RWPE2 (cell line): ENCODE measurements at regions not wholly inside any gene's neighbourhood (a gene's known extent, or its start where the extent isn't known, plus 50 kb on each side); places are given as distances from the start of the nearest gene placed in this dataset.

Experiments
- ATAC-seq: fragments of 200-7000 bp; cut with Tn5 transposase; 3 replicates; pipeline ENCODE4 v1.9.1; 2021; ENCODE audit warnings: low read depth
- DNase-seq: peaks from one replicate; pipeline ENCODE4 v3.0.0-alpha.2; 2020; ENCODE audit warnings: low spot score
- H3K27ac ChIP-seq: fragments of 450-650 bp; 2 replicates; pipeline ENCODE4 v1.5.1; 2017; ENCODE audit warnings: mild to moderate bottlenecking; ENCODE audit not compliant: poor library complexity, severe bottlenecking
- H3K27me3 ChIP-seq: fragments of 250-450 bp; sonication (Bioruptor Pico); 2 replicates; pipeline ENCODE4 v1.5.1; 2021; ENCODE audit warnings: mild to moderate bottlenecking, moderate library complexity; ENCODE audit not compliant: insufficient read depth, poor library complexity, severe bottlenecking
- H3K36me3 ChIP-seq: fragments of 250-450 bp; sonication (Bioruptor Pico); 2 replicates; pipeline ENCODE4 v1.5.1; 2020; ENCODE audit warnings: low read depth, mild to moderate bottlenecking, moderate library complexity
- H3K4me1 ChIP-seq: fragments of 250-450 bp; sonication (Bioruptor Pico); 2 replicates; pipeline ENCODE4 v1.5.1; 2021; ENCODE audit warnings: mild to moderate bottlenecking, moderate library complexity; ENCODE audit not compliant: insufficient read depth, poor library complexity, severe bottlenecking
- H3K4me3 ChIP-seq: fragments of 250-450 bp; sonication (Bioruptor Pico); 2 replicates; pipeline ENCODE4 v1.5.1; 2021; ENCODE audit warnings: mild to moderate bottlenecking, moderate library complexity; ENCODE audit not compliant: severe bottlenecking
- H3K9me3 ChIP-seq: fragments of 250-450 bp; sonication (Bioruptor Pico); 2 replicates; pipeline ENCODE4 v1.5.1; 2021; ENCODE audit warnings: mild to moderate bottlenecking, moderate library complexity; ENCODE audit not compliant: severe bottlenecking
- TF ChIP-seq, protein P1 (sequence below): fragments of 450-650 bp; IDR thresholded peaks from one replicate; pipeline ENCODE4 v1.5.1; 2017; ENCODE audit warnings: mild to moderate bottlenecking, moderate library complexity; ENCODE audit not compliant: poor library complexity, severe bottlenecking

- H3K27me3 ChIP-seq: no peaks in the 10 kb centered on the region
- TF ChIP-seq, protein P1, sequence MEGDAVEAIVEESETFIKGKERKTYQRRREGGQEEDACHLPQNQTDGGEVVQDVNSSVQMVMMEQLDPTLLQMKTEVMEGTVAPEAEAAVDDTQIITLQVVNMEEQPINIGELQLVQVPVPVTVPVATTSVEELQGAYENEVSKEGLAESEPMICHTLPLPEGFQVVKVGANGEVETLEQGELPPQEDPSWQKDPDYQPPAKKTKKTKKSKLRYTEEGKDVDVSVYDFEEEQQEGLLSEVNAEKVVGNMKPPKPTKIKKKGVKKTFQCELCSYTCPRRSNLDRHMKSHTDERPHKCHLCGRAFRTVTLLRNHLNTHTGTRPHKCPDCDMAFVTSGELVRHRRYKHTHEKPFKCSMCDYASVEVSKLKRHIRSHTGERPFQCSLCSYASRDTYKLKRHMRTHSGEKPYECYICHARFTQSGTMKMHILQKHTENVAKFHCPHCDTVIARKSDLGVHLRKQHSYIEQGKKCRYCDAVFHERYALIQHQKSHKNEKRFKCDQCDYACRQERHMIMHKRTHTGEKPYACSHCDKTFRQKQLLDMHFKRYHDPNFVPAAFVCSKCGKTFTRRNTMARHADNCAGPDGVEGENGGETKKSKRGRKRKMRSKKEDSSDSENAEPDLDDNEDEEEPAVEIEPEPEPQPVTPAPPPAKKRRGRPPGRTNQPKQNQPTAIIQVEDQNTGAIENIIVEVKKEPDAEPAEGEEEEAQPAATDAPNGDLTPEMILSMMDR: no peak
- no peak overlapping the region for H3K27ac ChIP-seq
- DNase-seq: no peak
- no peaks in the 10 kb centered on the region for H3K4me1 ChIP-seq
- H3K9me3 ChIP-seq: no peaks in the 10 kb centered on the region
- ATAC-seq: no peak
- H3K36me3 ChIP-seq: no peaks in the 10 kb centered on the region
- H3K4me3 ChIP-seq: no peak overlapping the region
Measured at GRCh38 chr20:22910287-22910852, 124.7 kb upstream of the SSTR4 start.

GRCh38 chr20:22914291-22914690 lies 120.8 kb upstream of the SSTR4 start:
- TF ChIP-seq, protein P1: no peak
- no peaks in the 10 kb centered on the region for H3K9me3 ChIP-seq
- no peaks in the 10 kb centered on the region for H3K4me1 ChIP-seq
- DNase-seq (no peak), ATAC-seq (no peak)
- H3K4me3 ChIP-seq: no peak overlapping the region
- no peaks in the 10 kb centered on the region for H3K36me3 ChIP-seq
- H3K27me3 ChIP-seq: no peaks in the 10 kb centered on the region
- H3K27ac ChIP-seq: no peak overlapping the region

DNA sequence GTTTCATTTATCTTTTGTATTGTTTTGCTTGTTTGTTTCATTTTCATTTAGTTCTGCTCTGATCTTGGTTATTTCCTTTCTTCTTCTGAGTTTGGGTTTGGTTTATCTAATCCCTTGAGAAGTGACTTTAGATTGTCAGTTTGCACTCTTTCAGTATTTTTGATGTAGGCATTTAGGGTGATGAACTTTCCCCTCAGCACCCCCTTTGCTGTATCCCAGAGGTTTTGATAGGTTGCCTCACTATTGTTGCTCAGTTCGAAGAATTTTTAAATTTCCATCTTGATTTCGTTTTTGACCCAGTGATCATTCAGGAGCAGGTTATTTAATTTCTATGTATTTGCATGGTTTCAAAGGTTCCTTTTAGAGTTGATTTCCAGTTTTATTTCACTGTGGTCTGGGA lies 119.6 kb upstream of the SSTR4 start:
- no peak overlapping the region for H3K4me3 ChIP-seq
- no peaks in the 10 kb centered on the region for H3K27me3 ChIP-seq
- H3K36me3 ChIP-seq: no peaks in the 10 kb centered on the region
- ATAC-seq (no peak), DNase-seq (no peak)
- no peak overlapping the region for H3K27ac ChIP-seq
- no peaks in the 10 kb centered on the region for H3K9me3 ChIP-seq
- no peaks in the 10 kb centered on the region for H3K4me1 ChIP-seq
- TF ChIP-seq, protein P1: no peak

DNA sequence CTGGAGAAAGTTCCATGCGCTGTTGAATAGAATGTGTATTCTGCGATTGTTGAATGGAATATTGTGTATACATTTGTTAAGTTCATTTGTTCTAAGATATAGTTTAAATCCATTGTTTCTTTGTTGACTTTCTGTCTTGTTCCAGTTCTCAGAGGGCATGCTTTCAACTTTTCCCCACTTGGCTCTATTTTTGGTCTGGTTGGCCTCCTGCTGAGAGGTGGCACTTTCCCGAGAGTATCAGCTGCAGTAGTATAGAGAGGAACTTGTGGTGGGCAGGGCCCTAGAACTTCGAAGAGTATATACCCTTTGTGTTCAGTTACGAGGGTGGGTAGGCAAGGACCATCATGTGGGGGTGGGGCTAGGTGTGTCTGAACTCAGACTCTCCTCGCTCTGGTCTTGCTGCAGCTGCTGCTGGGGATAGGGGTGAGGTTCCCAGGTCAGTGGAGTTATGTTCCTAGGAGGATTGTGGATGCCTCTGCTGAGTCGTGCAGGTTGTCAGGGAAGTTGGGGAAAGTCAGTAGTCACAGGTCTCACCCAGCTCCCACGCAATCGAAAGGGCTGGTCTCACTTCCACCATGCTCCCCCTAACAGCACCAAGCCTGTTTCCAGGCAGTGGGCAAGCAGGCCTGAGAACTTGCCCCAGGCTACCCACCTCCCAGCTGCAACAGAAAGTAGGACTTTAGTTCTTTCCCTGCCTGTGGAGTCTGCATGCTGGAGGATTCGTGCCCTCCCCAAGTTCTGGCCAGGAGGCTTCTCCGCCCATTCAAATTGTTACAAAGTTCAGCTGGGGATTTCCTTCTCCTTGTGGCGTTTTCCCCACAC lies 118.9 kb upstream of the SSTR4 start:
- no peak for ATAC-seq

More for the DNA sequence above, 118.9 kb upstream of the SSTR4 start:
- Histone ChIP-seq H3K9me3 (no peaks in the 10 kb centered on the region), H3K4me3 (no peak overlapping the region), H3K4me1 (no peaks in the 10 kb centered on the region), H3K27ac (no peak overlapping the region), H3K36me3 (no peaks in the 10 kb centered on the region), H3K27me3 (no peaks in the 10 kb centered on the region)
- DNase-seq: no peak
- TF ChIP-seq, protein P1: no peak
